PFSK-1 (cell line): ENCODE measurements at regions not wholly inside any gene's neighbourhood (a gene's known extent, or its start where the extent isn't known, plus 50 kb on each side); places are given as distances from the start of the nearest gene placed in this dataset.

Source experiments
- POLR2AphosphoS5 ChIP-seq: IDR thresholded peaks from 2 replicates; pipeline ENCODE4 v1.6.1; 2012; ENCODE audit warnings: low read depth, mild to moderate bottlenecking, control low read depth, low read length, moderate library complexity
- TAF1 ChIP-seq: IDR thresholded peaks from 2 replicates; pipeline ENCODE4 v1.6.1; 2012; ENCODE audit warnings: low read length, control low read depth, borderline replicate concordance; ENCODE audit not compliant: insufficient read depth

- TF ChIP-seq POLR2AphosphoS5 (no peak), TAF1 (no peak)
These were observed 74.7 kb upstream of the PRDM1 start for GRCh38 chr6:106011476-106011875.
